DMS79 treated with DMSO at 0.1 percent for 48 hours (cell line): ENCODE measurements at regions not wholly inside any gene's neighbourhood (a gene's known extent, or its start where the extent isn't known, plus 50 kb on each side); places are given as distances from the start of the nearest gene placed in this dataset.
"Not testable (repeated sequence)": the region's sequence is repeated elsewhere in the genome, so short reads cannot be mapped to it uniquely, and the experiment has no call there.

Experiments used
- DNase-seq: peaks from one replicate; lab custom pipeline; 2025; lab: John Stamatoyannopoulos, UW

DNA sequence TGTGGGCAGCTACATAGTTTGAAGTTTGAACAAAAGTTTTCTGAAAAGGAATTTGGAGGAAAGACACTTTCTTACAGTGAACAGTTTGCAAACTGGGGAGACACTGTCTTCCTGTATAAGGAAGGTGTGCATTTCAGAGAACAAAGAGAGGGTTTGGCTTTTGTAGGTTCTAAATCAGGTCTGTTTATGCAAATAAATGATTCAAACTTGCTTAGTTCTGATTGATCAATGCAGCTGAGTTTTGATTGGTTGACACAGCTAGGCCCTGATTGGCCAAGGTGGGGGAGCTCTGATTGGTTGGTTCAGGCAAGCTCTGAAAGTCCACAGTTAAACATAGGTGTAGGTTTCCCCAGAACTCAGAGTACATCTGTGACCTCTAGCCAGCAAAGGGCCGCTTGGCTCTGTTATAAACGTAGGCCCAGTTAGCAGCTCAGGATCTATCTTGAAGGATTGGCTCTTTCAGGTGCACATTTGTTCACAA is 63.0 kb upstream of the ENPP6 start:
- DNase-seq: no peak

DNA sequence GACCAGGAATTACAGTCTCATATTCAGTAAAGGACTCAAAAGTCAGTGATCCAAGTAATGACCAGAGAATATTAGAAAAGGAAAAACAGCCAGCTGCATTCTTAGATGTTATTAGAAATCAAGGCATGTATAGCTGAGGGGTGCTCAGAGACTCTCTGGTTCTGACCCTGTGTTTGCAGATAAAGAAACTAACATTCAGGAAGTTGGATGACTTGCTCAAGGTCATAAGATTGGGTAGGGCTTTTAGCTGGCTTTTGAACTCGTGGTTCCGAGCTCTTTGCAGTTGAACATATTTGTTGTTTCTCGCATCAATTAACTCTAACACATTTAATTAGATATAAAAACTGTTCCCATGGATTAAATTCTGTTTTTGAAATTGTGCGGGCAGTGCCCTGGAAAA is 62.5 kb upstream of the ENPP6 start:
- DNase-seq: no peak

DNA sequence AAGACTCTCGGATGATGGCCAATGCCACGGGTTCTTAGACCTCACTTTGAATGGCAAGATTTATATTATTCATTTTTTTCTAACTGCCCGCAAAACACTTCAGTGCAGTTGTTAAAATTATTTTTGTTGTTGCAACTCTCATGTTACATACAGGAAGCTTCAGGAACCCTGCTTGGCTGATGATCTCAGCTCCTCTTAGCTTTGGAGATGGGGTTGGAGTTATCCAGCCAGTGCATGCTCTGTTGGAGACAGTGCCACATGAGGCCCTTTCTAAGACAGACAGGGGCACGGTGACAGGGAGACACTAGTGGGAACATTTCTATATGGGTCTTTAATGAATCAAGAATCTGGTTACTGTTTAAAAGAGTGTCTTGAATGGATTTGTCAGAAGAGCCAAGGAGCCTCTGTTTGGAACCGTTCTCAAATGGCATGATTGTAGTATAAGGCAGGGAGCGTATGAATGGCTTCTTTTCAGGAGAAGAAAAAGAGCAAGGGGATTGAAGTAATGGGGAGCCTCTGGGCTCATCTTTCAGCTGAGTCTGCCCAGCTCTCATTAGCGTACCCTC is 61.9 kb upstream of the ENPP6 start:
- DNase-seq: peak; percentile 11

GRCh38 chr4:184277769-184278168 is 60.1 kb upstream of the ENPP6 start:
- DNase-seq: not testable (repeated sequence)

GRCh38 chr4:184277010-184277409 is 59.3 kb upstream of the ENPP6 start:
- DNase-seq: not testable (repeated sequence)

- DNase-seq: not testable (repeated sequence)
These were observed 58.7 kb upstream of the ENPP6 start for GRCh38 chr4:184276346-184276745.

- DNase-seq: no peak
These were observed 58.1 kb upstream of the ENPP6 start for GRCh38 chr4:184275766-184276165.

GRCh38 chr4:184274286-184274951 is 56.7 kb upstream of the ENPP6 start:
- no peak for DNase-seq

DNA sequence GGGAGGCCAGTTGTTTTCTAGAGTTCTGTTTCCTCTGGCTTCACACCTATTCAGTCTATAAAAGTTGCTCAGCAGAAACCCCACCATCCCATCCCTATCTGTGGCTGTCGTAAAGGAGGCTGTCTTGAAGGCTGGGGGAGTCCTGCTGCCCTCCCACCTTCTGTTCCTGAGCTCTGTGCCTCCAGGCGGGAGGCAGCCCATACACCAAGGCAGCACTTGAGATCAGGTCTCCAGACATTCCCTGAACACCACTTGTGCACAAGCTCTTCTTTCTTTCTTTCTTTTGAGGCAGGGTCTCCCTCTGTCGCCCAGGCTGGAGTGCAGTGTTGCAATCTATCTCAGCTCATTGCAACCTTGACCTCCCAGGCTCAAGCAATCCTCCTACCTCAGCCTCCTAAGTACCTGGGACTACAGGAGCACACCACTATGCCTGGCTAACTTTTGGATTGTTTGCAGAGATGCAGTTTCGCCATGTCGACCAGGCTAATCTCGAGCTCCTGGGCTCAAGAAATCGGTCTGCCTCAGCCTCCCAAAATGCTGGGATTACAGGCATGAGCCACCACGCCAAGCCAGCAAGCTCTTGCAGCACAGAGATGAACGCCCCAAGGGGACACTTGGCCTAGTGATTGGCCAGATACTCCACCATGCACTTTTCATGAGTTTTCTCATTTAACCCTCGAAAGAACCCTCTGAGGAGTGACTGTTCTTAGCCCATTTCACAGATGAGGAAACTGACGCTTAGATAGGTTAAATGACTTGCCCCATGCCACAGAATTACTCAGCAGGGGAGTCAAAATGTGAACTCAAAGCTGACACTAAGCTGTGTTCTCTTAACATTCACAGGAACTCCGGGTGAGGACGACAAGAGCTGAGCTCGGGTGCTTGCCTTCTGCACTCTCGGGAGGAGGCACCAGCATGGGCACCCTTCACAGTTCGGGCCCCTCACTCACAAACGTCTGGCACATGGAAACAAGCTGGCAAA is 55.8 kb upstream of the ENPP6 start:
- DNase-seq: no peak

- no peak for DNase-seq
These were observed 53.2 kb upstream of the ENPP6 start for GRCh38 chr4:184270808-184271413.

DNA sequence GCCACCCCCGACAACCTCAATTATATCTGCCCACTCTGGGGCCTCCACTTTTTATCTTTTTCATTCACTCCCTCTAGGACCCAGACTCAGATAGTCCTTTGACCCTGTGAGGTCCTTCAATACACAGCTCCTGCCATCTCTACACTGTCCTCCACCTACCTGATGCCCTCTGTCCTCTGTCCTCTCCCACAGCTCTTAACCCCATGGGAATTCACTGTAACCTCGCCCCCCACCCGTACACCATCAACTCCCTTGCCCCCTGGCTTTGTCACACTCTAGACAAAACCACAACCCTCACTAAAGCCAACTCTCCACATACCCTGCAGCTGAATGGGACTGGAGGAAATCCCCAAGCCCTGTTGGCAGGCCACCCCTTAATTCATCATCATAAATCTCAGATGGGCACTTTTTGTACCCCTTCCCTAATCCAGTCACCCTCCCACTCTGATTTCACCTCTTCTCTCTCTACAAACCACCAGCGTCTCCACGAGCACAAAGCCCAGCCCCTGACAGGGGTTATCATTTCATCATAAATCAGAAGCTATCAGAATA is 52.3 kb upstream of the ENPP6 start:
- DNase-seq: no peak

- DNase-seq: no peak
These were observed 51.0 kb upstream of the ENPP6 start for GRCh38 chr4:184268584-184269160.

- no peak for DNase-seq
These were observed 50.3 kb upstream of the ENPP6 start for GRCh38 chr4:184267673-184268583.
